CD14-positive monocyte (primary cell): ENCODE measurements at regions not wholly inside any gene's neighbourhood (a gene's known extent, or its start where the extent isn't known, plus 50 kb on each side); places are given as distances from the start of the nearest gene placed in this dataset.

Experiments
- DNase-seq, 3 donors: peaks; one replicate each; pipeline ENCODE4 v3.0.0-alpha.2; 2011 to 2022
- H2AFZ ChIP-seq: 2 replicates; pipeline ENCODE4 v1.6.0; 2012; ENCODE audit warnings: mild to moderate bottlenecking, low read depth, low read length, inconsistent platforms; ENCODE audit not compliant: insufficient read depth, poor library complexity, severe bottlenecking
- H3K27ac ChIP-seq, 2 donors: 1 replicate in 1 of 2; 2 replicates in 1 of 2; pipeline ENCODE4 v1.5.1; 2012 to 2013; ENCODE audit warnings: low read length in 2 of 2, control low read depth in 1 of 2, inconsistent platforms in 1 of 2, low read depth in 1 of 2, mild to moderate bottlenecking in 1 of 2
- H3K27me3 ChIP-seq, 2 donors: one replicate each; pipeline versions ENCODE4 v1.6.0 to v1.6.1; 2011 to 2013; ENCODE audit warnings: low read length in 2 of 2; ENCODE audit not compliant: control insufficient read depth in 2 of 2, insufficient read depth in 2 of 2
- H3K36me3 ChIP-seq, 2 donors: replicated peaks in 1 of 2; 1 replicate in 1 of 2; 2 replicates in 1 of 2; pipeline versions ENCODE4 v1.5.1 to v1.6.1; 2012 to 2013; ENCODE audit warnings: low read length in 2 of 2, control low read depth in 1 of 2, inconsistent platforms in 1 of 2, mild to moderate bottlenecking in 1 of 2; ENCODE audit not compliant: insufficient read depth in 2 of 2, control insufficient read depth in 1 of 2
- H3K4me1 ChIP-seq, 2 donors: 1 replicate in 1 of 2; 2 replicates in 1 of 2; pipeline versions ENCODE4 v1.5.1 to v1.6.1; 2012 to 2013; ENCODE audit warnings: low read length in 2 of 2, control low read depth in 1 of 2, inconsistent platforms in 1 of 2, mild to moderate bottlenecking in 1 of 2, moderate library complexity in 1 of 2; ENCODE audit not compliant: insufficient read depth in 2 of 2, control insufficient read depth in 1 of 2
- H3K4me2 ChIP-seq: replicated peaks from 2 replicates; pipeline ENCODE3; 2012; ENCODE audit warnings: low read length, moderate library complexity, mild to moderate bottlenecking; ENCODE audit not compliant: poor library complexity, severe bottlenecking; ENCODE audit errors: extremely low read depth
- H3K4me3 ChIP-seq, 3 experiments: fragments of 200-600 bp in 1 of 3; sonication (generic) in 1 of 3; replicated peaks in 1 of 3; 1 replicate in 2 of 3; 2 replicates in 1 of 3; pipeline ENCODE4 v1.5.1; 2011 to 2013; ENCODE audit warnings: low read length in 3 of 3, mild to moderate bottlenecking in 3 of 3, control low read depth in 2 of 3, low read depth in 2 of 3, inconsistent platforms in 1 of 3, moderate library complexity in 1 of 3
- H3K79me2 ChIP-seq: 2 replicates; pipeline ENCODE4 v1.6.0; 2012; ENCODE audit warnings: mild to moderate bottlenecking, control low read depth, inconsistent platforms, low read length, moderate library complexity; ENCODE audit not compliant: insufficient read depth
- H3K9ac ChIP-seq: 2 replicates; pipeline ENCODE4 v1.6.0; 2017; ENCODE audit warnings: low read length, mild to moderate bottlenecking; ENCODE audit not compliant: insufficient read depth, poor library complexity, severe bottlenecking
- H3K9me3 ChIP-seq, 2 donors: replicated peaks in 1 of 2; 1 replicate in 1 of 2; 2 replicates in 1 of 2; pipeline versions ENCODE4 v1.5.1 to v1.6.1; 2012 to 2013; ENCODE audit warnings: low read length in 2 of 2, control low read depth in 1 of 2; ENCODE audit not compliant: control insufficient read depth in 1 of 2, insufficient read depth in 1 of 2
- H4K20me1 ChIP-seq: 2 replicates; pipeline ENCODE4 v1.6.0; 2012; ENCODE audit warnings: mild to moderate bottlenecking, low read length, control low read depth, moderate library complexity; ENCODE audit not compliant: insufficient read depth
- H3K27ac Mint-ChIP-seq, 7 donors: one replicate each; pipeline ENCODE4 v1.8.0; 2020; ENCODE audit warnings: mild to moderate bottlenecking in 7 of 7, mixed read lengths in 7 of 7, moderate library complexity in 6 of 7, inconsistent platforms in 2 of 7
- H3K27me3 Mint-ChIP-seq, 3 donors: one replicate each; pipeline ENCODE4 v1.8.0; 2021 to 2022; ENCODE audit warnings: low read depth in 3 of 3, mild to moderate bottlenecking in 3 of 3, mixed read lengths in 3 of 3, moderate library complexity in 3 of 3, inconsistent platforms in 1 of 3
- H3K36me3 Mint-ChIP-seq, 2 donors: one replicate each; pipeline ENCODE4 v1.8.0; 2020; ENCODE audit warnings: mixed read lengths in 2 of 2, inconsistent platforms in 1 of 2, mild to moderate bottlenecking in 1 of 2
- H3K4me1 Mint-ChIP-seq: one replicate; pipeline ENCODE4 v1.8.0; 2020; ENCODE audit warnings: mild to moderate bottlenecking, mixed read lengths
- H3K4me3 Mint-ChIP-seq, 2 donors: one replicate each; pipeline ENCODE4 v1.8.0; 2020; ENCODE audit warnings: mild to moderate bottlenecking in 2 of 2, mixed read lengths in 2 of 2, moderate library complexity in 1 of 2
- H3K9me3 Mint-ChIP-seq, 7 donors: one replicate each; pipeline ENCODE4 v1.8.0; 2020 to 2022; ENCODE audit warnings: mixed read lengths in 7 of 7, mild to moderate bottlenecking in 6 of 7, moderate library complexity in 6 of 7, inconsistent platforms in 2 of 7
- CTCF ChIP-seq: fragments of 200-600 bp; IDR thresholded peaks from one replicate; pipeline ENCODE4 v1.8.0; 2022; ENCODE audit warnings: antibody characterized with exemption, mild to moderate bottlenecking
- WGBS: methylation state at CpG from one replicate; pipeline ENCODE4 v1.1.5; 2013; ENCODE audit warnings: missing lambda C conversion rate; ENCODE audit not compliant: insufficient coverage; 5-methylcytosine and 5-hydroxymethylcytosine counted together
- intact Hi-C, 2 donors: fragments of 100-400 bp; cut with micrococcal nuclease; formaldehyde crosslinking; loops; one replicate each; pipeline versions ENCODE4 v1.15.0 to v1.15.1; 2023

DNA sequence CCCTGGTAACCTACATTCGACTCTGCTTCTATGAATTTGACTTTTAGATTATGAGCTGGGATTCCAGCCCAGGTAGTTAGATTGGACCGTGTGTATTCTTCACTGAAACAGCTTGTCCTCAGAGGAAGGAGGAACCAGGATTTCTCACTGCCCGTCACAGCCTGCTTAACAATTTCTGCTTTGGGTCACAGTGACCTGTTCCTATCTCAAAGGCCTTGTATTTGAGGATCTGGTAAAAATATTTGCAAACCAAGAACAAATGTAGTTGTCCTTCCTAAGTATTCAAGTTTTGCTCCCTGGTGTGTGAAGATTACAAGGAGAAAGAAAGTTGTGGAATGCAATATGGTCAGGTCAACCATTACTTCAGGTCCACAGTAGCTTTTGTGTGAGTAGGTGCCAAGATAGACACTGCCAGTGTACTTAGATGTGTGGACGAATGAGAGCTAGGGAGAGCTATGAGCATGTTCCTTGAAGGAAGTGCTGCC lies 55.1 kb downstream of the KIF4B start:
- Mint-ChIP-seq H3K36me3 (no peaks in the 10 kb centered on the region), H3K27me3 (peaks cover 0 to 3% (median 0%) of the 10 kb centered on the region in 3 donors), H3K4me3 (no peak overlapping the region), H3K9me3 (peaks cover 0 to 7% (median 0%) of the 10 kb centered on the region in 7 donors), H3K27ac (no peak overlapping the region), H3K4me1 (no peaks in the 10 kb centered on the region)
- no peaks in the 10 kb centered on the region for H4K20me1 ChIP-seq
- no peaks in the 10 kb centered on the region for H3K9me3 ChIP-seq
- no peak overlapping the region for H3K4me3 ChIP-seq
- H3K36me3 ChIP-seq: no peaks in the 10 kb centered on the region
- TF ChIP-seq CTCF: no peak
- intact Hi-C loops: no loop called here
- H3K79me2 ChIP-seq: no peaks in the 10 kb centered on the region
- no peaks in the 10 kb centered on the region for H3K4me1 ChIP-seq
- no peak overlapping the region for H3K9ac ChIP-seq
- no peak for DNase-seq
- 100% methylated on average over 1 of the region's 4 CpGs for WGBS
- H3K27me3 ChIP-seq: no peaks in the 10 kb centered on the region
- no peak overlapping the region for H3K27ac ChIP-seq
- no peak overlapping the region for H2AFZ ChIP-seq
- H3K4me2 ChIP-seq: no peak overlapping the region

- Histone ChIP-seq H3K4me1 (no peaks in the 10 kb centered on the region), H3K4me3 (no peak overlapping the region), H3K27me3 (no peaks in the 10 kb centered on the region), H3K9ac (no peak overlapping the region), H3K9me3 (no peaks in the 10 kb centered on the region), H3K79me2 (no peaks in the 10 kb centered on the region), H3K27ac (no peak overlapping the region), H3K4me2 (no peak overlapping the region), H3K36me3 (no peaks in the 10 kb centered on the region), H2AFZ (no peak overlapping the region), H4K20me1 (no peaks in the 10 kb centered on the region)
- DNase-seq: no peak
- Mint-ChIP-seq H3K27me3 (peaks cover 0 to 3% (median 0%) of the 10 kb centered on the region in 3 donors), H3K27ac (no peak overlapping the region), H3K36me3 (no peaks in the 10 kb centered on the region), H3K4me1 (no peaks in the 10 kb centered on the region), H3K4me3 (no peak overlapping the region), H3K9me3 (peaks cover 0 to 7% (median 0%) of the 10 kb centered on the region in 7 donors)
- WGBS: 76% methylated on average over 3 of the region's 3 CpGs
- TF ChIP-seq CTCF: no peak
- intact Hi-C loops: no loop called here
Measured at GRCh38 chr5:155069961-155070360, 56.4 kb downstream of the KIF4B start.
